ENCODE measurements at regions not wholly inside any gene's neighbourhood (a gene's known extent, or its start where the extent isn't known, plus 50 kb on each side); places are given as distances from the start of the nearest gene placed in this dataset.

GRCh38 chr3:22671848-22672247 lies 531.3 kb upstream of the UBE2E2 start:
- TF ChIP-seq POLR2AphosphoS5 (IDR thresholded peaks at IDR 0.05; ENCODE audit: borderline replicate concordance, low read depth, low read length): no peak
- no peak for TF ChIP-seq EZH2 (IDR thresholded peaks at IDR 0.05)
- TF ChIP-seq FOXP2 (optimal IDR thresholded peaks at IDR 0.05; ENCODE audit: control extremely low read depth, extremely low read length, insufficient read depth): no peak

Measured in SK-N-MC (cell line).